ENCODE measurements at regions not wholly inside any gene's neighbourhood (a gene's known extent, or its start where the extent isn't known, plus 50 kb on each side); places are given as distances from the start of the nearest gene placed in this dataset.

DNA sequence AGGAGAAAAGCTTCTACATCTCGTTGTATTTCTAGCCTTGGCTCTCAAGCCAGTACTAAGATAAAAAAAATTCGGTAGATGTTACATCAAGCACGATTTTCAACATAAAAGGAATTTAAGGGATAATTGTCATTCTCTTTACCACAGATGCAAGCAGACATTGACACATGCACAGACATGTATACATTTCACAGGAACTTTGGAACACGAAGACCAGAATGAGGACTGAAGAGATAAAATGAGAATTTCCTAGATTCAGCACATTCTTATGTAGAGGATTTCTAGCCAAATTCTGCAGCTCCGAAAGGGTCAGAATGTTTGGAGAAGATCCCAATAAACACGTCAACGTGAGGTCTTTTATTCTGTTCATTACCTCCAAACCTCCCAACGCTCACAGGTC is 284.5 kb upstream of the ARGLU1 start:
- Histone ChIP-seq H3K4me1 (no peaks in the 10 kb centered on the region), H3K27ac (no peak overlapping the region), H3K9me3 (no peaks in the 10 kb centered on the region), H3K36me3 (no peaks in the 10 kb centered on the region), H3K4me3 (no peak overlapping the region), H3K27me3 (no peaks in the 10 kb centered on the region)
- WGBS, 4 donors, result 76 to 83% (median 82%) methylated on average over 8 of the region's 8 CpGs
- ATAC-seq, result no peak
- no peak for DNase-seq
- intact Hi-C loops (cut with DNase I), result no loop called here
- TF ChIP-seq CTCF (IDR thresholded peaks at IDR 0.05) (no peak), POLR2A (IDR thresholded peaks at IDR 0.05) (no peak)

DNA sequence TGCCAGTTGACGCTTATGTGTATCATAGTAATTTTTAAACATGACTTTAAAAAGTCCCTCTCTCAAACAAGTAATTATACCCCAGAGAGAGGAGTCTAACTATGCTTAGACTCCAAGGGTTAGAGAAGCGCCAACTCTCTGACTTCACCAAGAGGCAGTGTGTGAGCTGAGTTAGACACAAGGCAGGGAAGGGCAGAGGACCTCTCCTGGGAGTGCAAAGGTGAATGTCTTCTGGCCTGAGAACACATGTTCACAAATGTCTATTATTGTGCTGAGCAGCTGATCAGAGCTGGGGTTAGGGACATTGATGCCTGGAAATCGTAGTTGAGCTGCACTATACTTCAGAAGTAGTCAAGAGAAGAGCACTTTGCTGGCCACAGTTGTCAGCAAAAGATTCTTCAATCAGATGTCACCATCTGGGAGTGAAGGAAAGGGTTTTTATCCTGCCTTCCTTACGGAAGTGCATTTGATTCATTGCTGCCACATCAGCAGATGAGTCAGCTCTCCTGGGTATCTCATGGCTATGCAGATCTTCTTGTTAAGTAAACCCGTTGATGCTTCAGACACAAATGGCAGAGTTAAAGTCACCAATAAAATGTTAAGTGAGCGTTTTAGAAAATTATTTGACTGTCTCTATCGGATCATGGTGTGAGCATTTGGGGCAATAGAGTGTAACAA is 283.2 kb upstream of the ARGLU1 start:
- ATAC-seq, result no peak
- Histone ChIP-seq H3K36me3 (no peaks in the 10 kb centered on the region), H3K27me3 (no peaks in the 10 kb centered on the region), H3K4me3 (no peak overlapping the region), H3K9me3 (no peaks in the 10 kb centered on the region), H3K4me1 (no peaks in the 10 kb centered on the region), H3K27ac (no peak overlapping the region)
- TF ChIP-seq POLR2A (IDR thresholded peaks at IDR 0.05), result no peak
- TF ChIP-seq CTCF (IDR thresholded peaks at IDR 0.05), result no peak
- intact Hi-C loops (cut with DNase I), result no loop called here
- DNase-seq, result no peak
- WGBS, 4 donors, result 73 to 82% (median 82%) methylated on average over 7 of the region's 7 CpGs

GRCh38 chr13:106846571-106847448 is 278.9 kb upstream of the ARGLU1 start:
- H3K4me3 ChIP-seq, result no peak overlapping the region
- ATAC-seq, result no peak

More at GRCh38 chr13:106846571-106847448, 278.9 kb upstream of the ARGLU1 start:
- TF ChIP-seq POLR2A (IDR thresholded peaks at IDR 0.05) (no peak), CTCF (IDR thresholded peaks at IDR 0.05) (no peak)
- Histone ChIP-seq H3K27me3 (no peaks in the 10 kb centered on the region), H3K27ac (no peak overlapping the region), H3K9me3 (no peaks in the 10 kb centered on the region), H3K4me1 (no peaks in the 10 kb centered on the region), H3K36me3 (no peaks in the 10 kb centered on the region)
- intact Hi-C loops (cut with DNase I), result no loop called here
- no peak for DNase-seq
- WGBS, 4 donors, result 80 to 90% (median 87%) methylated on average over 5 of the region's 5 CpGs
